Progenitor cell of endocrine pancreas (in vitro differentiated cells): ENCODE measurements at regions not wholly inside any gene's neighbourhood (a gene's known extent, or its start where the extent isn't known, plus 50 kb on each side); places are given as distances from the start of the nearest gene placed in this dataset.
A peak's percentile ranks its signal among the peaks of the same experiment; 100 is the strongest.

ENCODE experiments used
- DNase-seq: peaks from one replicate; pipeline ENCODE4 v3.0.0; 2021; ENCODE audit warnings: low spot score; ENCODE audit not compliant: unreplicated experiment
- H3K27ac Mint-ChIP-seq: 2 replicates; pipeline ENCODE4 v1.8.0; 2021; ENCODE audit warnings: mild to moderate bottlenecking, moderate library complexity, mixed read lengths
- H3K27me3 Mint-ChIP-seq: 2 replicates; pipeline ENCODE4 v1.8.0; 2021; ENCODE audit warnings: mixed read lengths
- H3K36me3 Mint-ChIP-seq: 2 replicates; pipeline ENCODE4 v1.8.0; 2022; ENCODE audit warnings: mixed read lengths; ENCODE audit not compliant: insufficient read depth
- H3K4me1 Mint-ChIP-seq: 2 replicates; pipeline ENCODE4 v1.8.0; 2021; ENCODE audit warnings: low read depth, mixed read lengths
- H3K4me3 Mint-ChIP-seq: 2 replicates; pipeline ENCODE4 v1.8.0; 2021; ENCODE audit warnings: low read depth, mild to moderate bottlenecking, moderate library complexity, mixed read lengths
- H3K9me3 Mint-ChIP-seq: 2 replicates; pipeline ENCODE4 v1.8.0; 2021; ENCODE audit warnings: low read depth, mixed read lengths
- CTCF ChIP-seq: fragments of 200-600 bp; sonication (generic); IDR thresholded peaks from one replicate; pipeline ENCODE4 v1.5.0; 2021; ENCODE audit warnings: antibody characterized with exemption, mild to moderate bottlenecking; ENCODE audit not compliant: unreplicated experiment

- Mint-ChIP-seq H3K4me1 (peaks cover 13% of the 10 kb centered on the region), H3K9me3 (peaks cover 33% of the 10 kb centered on the region), H3K27me3 (no peaks in the 10 kb centered on the region), H3K4me3 (no peak overlapping the region), H3K27ac (peak overlapping the region; percentile 64), H3K36me3 (peaks cover 31% of the 10 kb centered on the region)
- TF ChIP-seq CTCF: no peak
- DNase-seq: no peak
Observed at GRCh38 chr5:83414601-83415000, 56.9 kb upstream of the VCAN start.

- Mint-ChIP-seq H3K27me3 (no peaks in the 10 kb centered on the region), H3K9me3 (peaks cover 22% of the 10 kb centered on the region), H3K4me3 (no peak overlapping the region), H3K36me3 (peaks cover 13% of the 10 kb centered on the region), H3K27ac (peak overlapping the region; percentile 90), H3K4me1 (peaks cover 15% of the 10 kb centered on the region)
- DNase-seq: no peak
- TF ChIP-seq CTCF: no peak
Observed at GRCh38 chr5:83417884-83418283, 53.7 kb upstream of the VCAN start.

GRCh38 chr5:83418356-83419321, 52.9 kb upstream of the VCAN start:
- Mint-ChIP-seq H3K9me3 (peaks cover 20% of the 10 kb centered on the region), H3K4me3 (peak overlapping the region; percentile 23), H3K27ac (peak overlapping the region; percentile 90), H3K4me1 (peaks cover 15% of the 10 kb centered on the region), H3K27me3 (no peaks in the 10 kb centered on the region), H3K36me3 (peaks cover 9% of the 10 kb centered on the region)
- no peak for DNase-seq
- no peak for TF ChIP-seq CTCF
